HAP-1 (cell line): ENCODE measurements at regions not wholly inside any gene's neighbourhood (a gene's known extent, or its start where the extent isn't known, plus 50 kb on each side); places are given as distances from the start of the nearest gene placed in this dataset.

Experiments
- DNase-seq, 2 experiments: peaks; one replicate each; pipeline ENCODE4 v3.0.0-alpha.2; 2016 to 2020; ENCODE audit warnings: low spot score in 2 of 2
- H3K27me3 ChIP-seq: fragments of 250-450 bp; sonication (Bioruptor Pico); 2 replicates; pipeline ENCODE4 v1.5.1; 2020; ENCODE audit warnings: low read depth, mild to moderate bottlenecking, moderate library complexity
- H3K36me3 ChIP-seq: fragments of 250-450 bp; sonication (Bioruptor Pico); replicated peaks from 2 replicates; pipeline ENCODE4 v1.5.1; 2020; ENCODE audit warnings: mild to moderate bottlenecking
- H3K4me1 ChIP-seq: fragments of 250-450 bp; sonication (Bioruptor Pico); 2 replicates; pipeline ENCODE4 v1.5.1; 2020; ENCODE audit warnings: mild to moderate bottlenecking
- H3K4me3 ChIP-seq: fragments of 250-450 bp; sonication (Bioruptor Pico); 2 replicates; pipeline ENCODE4 v1.5.1; 2020; ENCODE audit warnings: mild to moderate bottlenecking, moderate library complexity
- H3K9me3 ChIP-seq: fragments of 250-450 bp; sonication (Bioruptor Pico); 2 replicates; pipeline ENCODE4 v1.5.1; 2020; ENCODE audit warnings: mild to moderate bottlenecking, moderate library complexity
- in situ Hi-C: fragments of 300-500 bp; cut with MboI; formaldehyde crosslinking; loops from 3 replicates; pipeline ENCODE4 v1.14.3; 2020; ENCODE audit warnings: low sequenced_read_pairs, inconsistent platforms, mixed read lengths

GRCh38 chr13:22195726-22196125 is 524.9 kb downstream of the FGF9 start:
- H3K36me3 ChIP-seq: no peaks in the 10 kb centered on the region
- no peak for DNase-seq
- in situ Hi-C loops: no loop called here
- H3K9me3 ChIP-seq: no peaks in the 10 kb centered on the region; the same call in 1 of the 2 replicates
- no peaks in the 10 kb centered on the region for H3K27me3 ChIP-seq
- H3K4me1 ChIP-seq: no peaks in the 10 kb centered on the region
- no peak overlapping the region for H3K4me3 ChIP-seq

DNA sequence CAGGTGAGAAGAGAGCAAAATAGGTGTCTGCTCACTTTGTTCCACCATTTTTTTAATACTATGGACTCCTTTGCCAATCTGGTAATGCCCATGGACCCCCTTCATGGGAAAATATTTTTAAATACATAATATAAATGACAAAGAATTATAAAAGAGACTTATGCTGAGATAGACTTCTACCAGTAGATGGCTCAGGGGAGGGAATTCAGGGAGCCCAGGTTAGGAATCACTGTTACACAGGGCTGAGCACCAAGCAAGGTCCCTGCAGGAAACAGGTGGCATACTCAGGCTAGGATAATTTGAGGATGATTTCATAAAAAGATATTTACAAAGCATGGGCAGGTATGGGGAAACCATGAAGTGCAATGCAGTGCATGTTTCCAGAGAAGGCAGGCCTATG is 525.9 kb downstream of the FGF9 start:
- no peaks in the 10 kb centered on the region; the same call in 1 of the 2 replicates for H3K9me3 ChIP-seq
- DNase-seq: no peak
- H3K36me3 ChIP-seq: no peaks in the 10 kb centered on the region
- H3K4me1 ChIP-seq: no peaks in the 10 kb centered on the region
- no peak overlapping the region for H3K4me3 ChIP-seq
- no peaks in the 10 kb centered on the region for H3K27me3 ChIP-seq
- in situ Hi-C loops: no loop called here

GRCh38 chr13:22198001-22198400 is 527.1 kb downstream of the FGF9 start:
- in situ Hi-C loops: no loop called here

GRCh38 chr13:22198641-22199217 is 527.9 kb downstream of the FGF9 start:
- Histone ChIP-seq H3K27me3 (no peaks in the 10 kb centered on the region), H3K4me3 (no peak overlapping the region), H3K36me3 (no peaks in the 10 kb centered on the region), H3K9me3 (no peaks in the 10 kb centered on the region), H3K4me1 (no peaks in the 10 kb centered on the region)
- in situ Hi-C loops: no loop called here
- no peak for DNase-seq

More at GRCh38 chr13:22198001-22198400, 527.1 kb downstream of the FGF9 start:
- Histone ChIP-seq H3K27me3 (no peaks in the 10 kb centered on the region), H3K9me3 (no peaks in the 10 kb centered on the region; the same call in 1 of the 2 replicates), H3K4me1 (no peaks in the 10 kb centered on the region), H3K36me3 (no peaks in the 10 kb centered on the region), H3K4me3 (no peak overlapping the region)
- DNase-seq: no peak

GRCh38 chr13:22200440-22200839 is 529.6 kb downstream of the FGF9 start:
- Histone ChIP-seq H3K36me3 (no peaks in the 10 kb centered on the region), H3K9me3 (no peaks in the 10 kb centered on the region), H3K4me3 (no peak overlapping the region), H3K27me3 (no peaks in the 10 kb centered on the region), H3K4me1 (no peaks in the 10 kb centered on the region)
- in situ Hi-C loops: no loop called here
- no peak for DNase-seq

- no peak for DNase-seq
- Histone ChIP-seq H3K9me3 (no peaks in the 10 kb centered on the region), H3K4me1 (no peaks in the 10 kb centered on the region), H3K4me3 (no peak overlapping the region), H3K36me3 (no peaks in the 10 kb centered on the region), H3K27me3 (no peaks in the 10 kb centered on the region)
- in situ Hi-C loops: no loop called here
Measured at GRCh38 chr13:22201375-22201925, 530.6 kb downstream of the FGF9 start.

DNA sequence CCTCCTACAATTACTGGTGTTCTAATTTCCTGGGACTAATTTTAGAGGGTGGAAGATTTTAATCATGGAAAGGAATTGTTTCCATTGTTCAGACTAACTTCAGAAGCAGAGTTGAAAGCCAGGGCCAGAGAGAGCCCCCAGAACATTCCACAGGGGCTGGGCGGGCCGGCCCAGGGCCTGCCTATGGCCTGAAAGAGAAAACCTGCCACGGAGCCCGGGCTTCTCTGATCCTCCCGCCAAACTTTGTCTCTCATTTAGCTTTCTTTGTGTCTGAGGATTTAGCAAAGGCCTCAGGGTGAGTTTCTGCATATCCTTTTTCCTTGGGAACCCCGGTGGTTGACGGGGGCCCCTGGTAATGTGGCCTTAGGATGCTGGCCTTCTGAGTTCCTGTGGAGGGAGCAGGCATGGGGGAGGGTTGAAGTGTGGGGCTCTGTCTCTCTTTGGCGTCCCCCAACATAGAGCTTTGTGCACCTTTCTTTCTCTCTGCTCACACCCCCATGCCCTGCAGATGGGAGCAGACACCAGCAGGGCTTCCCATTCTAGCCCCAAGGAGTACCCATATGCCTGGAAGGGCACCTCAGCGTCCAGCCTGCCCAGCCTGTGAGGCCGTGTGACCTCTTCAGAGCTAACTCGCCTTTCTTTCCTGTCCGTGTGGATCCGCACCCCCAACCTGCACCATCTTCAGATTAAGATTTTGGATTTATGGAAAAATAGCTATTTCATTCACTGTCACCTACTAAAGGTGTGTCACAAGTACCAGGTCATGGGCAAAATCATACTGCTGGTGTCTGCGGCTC is 539.5 kb downstream of the FGF9 start:
- DNase-seq: no peak
- Histone ChIP-seq H3K4me3 (no peak overlapping the region), H3K27me3 (no peaks in the 10 kb centered on the region), H3K9me3 (no peaks in the 10 kb centered on the region; the same call in none of the 2 replicates), H3K4me1 (no peaks in the 10 kb centered on the region), H3K36me3 (no peaks in the 10 kb centered on the region)
- in situ Hi-C loops: no loop called here

DNA sequence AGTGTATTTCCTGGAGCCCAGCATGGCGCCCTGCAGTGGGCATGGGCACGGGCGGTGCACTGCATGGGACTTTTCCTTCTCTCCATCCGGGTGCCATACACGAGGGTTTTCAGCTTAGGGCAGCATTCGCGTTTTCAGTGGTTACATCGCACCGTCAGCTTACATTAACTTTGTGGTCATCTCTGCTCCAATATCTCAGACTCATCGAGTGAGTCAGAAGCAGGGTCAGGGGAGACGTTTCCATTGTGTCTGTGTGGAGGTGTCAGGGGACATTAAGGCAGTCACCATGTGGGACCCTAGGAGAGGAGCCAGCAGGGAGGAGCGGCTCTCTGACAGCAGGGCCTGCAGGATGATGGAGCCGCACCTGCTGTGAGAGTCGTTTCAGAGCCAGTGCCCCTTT is 541.0 kb downstream of the FGF9 start:
- in situ Hi-C loops: no loop called here
- no peaks in the 10 kb centered on the region; the same call in none of the 2 replicates for H3K9me3 ChIP-seq

DNA sequence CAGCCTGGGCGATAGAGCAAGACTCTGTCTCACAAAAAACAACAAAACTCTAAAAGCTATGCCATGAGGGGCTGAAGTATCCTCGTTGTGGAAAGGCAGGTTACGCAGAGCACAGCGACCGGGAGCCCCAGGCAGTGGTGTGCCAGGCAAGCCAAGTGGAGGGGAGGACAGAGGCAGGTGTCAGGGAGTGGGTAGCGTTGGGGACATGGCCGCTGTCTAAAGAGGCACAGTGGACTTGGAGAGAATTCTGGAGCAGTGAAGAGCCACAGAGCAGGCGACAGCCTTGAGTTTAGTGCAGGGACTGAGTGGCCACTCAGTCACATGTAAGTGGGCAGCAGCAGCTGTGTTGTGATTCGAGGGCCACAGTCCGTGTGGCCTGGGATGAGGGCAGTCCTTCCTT is 541.7 kb downstream of the FGF9 start:
- in situ Hi-C loops: no loop called here
- H3K27me3 ChIP-seq: no peaks in the 10 kb centered on the region
- H3K36me3 ChIP-seq: no peaks in the 10 kb centered on the region
- no peak for DNase-seq
- no peaks in the 10 kb centered on the region for H3K4me1 ChIP-seq
- H3K9me3 ChIP-seq: no peaks in the 10 kb centered on the region; the same call in none of the 2 replicates
- H3K4me3 ChIP-seq: no peak overlapping the region

More for the DNA sequence above, 541.0 kb downstream of the FGF9 start:
- no peak overlapping the region for H3K4me3 ChIP-seq
- DNase-seq: no peak
- H3K36me3 ChIP-seq: no peaks in the 10 kb centered on the region
- no peaks in the 10 kb centered on the region for H3K4me1 ChIP-seq
- no peaks in the 10 kb centered on the region for H3K27me3 ChIP-seq

GRCh38 chr13:22214184-22214583 is 543.3 kb downstream of the FGF9 start:
- in situ Hi-C loops: no loop called here

DNA sequence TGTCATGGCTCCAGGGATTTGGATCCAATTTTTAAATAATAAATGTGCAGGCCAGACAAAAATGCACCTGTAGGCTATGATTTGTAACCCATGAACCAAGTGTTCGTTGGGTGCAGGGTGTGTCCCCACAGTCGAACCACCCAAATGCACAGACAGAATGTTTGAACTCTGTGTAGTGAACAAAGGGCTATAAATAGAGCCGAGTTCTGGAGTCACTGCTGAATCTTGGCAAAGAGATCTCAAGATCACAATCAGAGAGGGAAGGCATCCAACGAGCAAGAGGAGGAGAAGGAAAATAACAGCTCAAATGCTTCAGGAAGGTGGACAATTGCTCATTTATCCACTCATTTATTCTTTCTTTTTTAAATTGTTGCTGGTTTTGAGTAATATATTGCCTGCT is 547.9 kb downstream of the FGF9 start:
- in situ Hi-C loops: no loop called here

More at GRCh38 chr13:22214184-22214583, 543.3 kb downstream of the FGF9 start:
- no peaks in the 10 kb centered on the region; the same call in none of the 2 replicates for H3K9me3 ChIP-seq
- H3K4me1 ChIP-seq: no peaks in the 10 kb centered on the region
- no peaks in the 10 kb centered on the region for H3K36me3 ChIP-seq
- H3K27me3 ChIP-seq: no peaks in the 10 kb centered on the region
- no peak for DNase-seq
- H3K4me3 ChIP-seq: no peak overlapping the region

DNA sequence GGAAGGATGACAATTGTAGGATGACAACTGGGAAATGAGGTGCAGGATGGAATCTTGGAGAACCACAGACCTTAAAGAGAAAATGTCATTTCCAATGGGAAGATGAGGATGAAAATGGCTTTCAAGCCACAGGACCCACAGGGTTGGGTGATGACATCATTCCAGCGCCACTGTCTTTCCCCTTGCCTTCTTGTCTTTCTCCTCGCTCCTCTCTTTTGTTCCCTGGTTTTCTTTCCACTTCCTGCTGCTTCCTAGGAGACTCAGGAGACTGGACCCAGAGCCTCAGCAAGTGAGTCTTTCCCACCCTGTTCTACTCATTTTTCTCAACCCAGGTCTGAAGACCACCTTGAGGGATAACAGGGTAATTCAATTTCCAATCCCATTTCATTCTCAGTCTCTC is 548.8 kb downstream of the FGF9 start:
- in situ Hi-C loops: no loop called here
- Histone ChIP-seq H3K4me1 (no peaks in the 10 kb centered on the region), H3K36me3 (no peaks in the 10 kb centered on the region), H3K27me3 (no peaks in the 10 kb centered on the region), H3K4me3 (no peak overlapping the region), H3K9me3 (peaks cover 6% of the 10 kb centered on the region)
- DNase-seq: no peak

More for the DNA sequence above, 547.9 kb downstream of the FGF9 start:
- Histone ChIP-seq H3K4me3 (no peak overlapping the region), H3K4me1 (no peaks in the 10 kb centered on the region), H3K27me3 (no peaks in the 10 kb centered on the region), H3K36me3 (no peaks in the 10 kb centered on the region), H3K9me3 (peaks cover 3% of the 10 kb centered on the region)
- DNase-seq: no peak

- no peak overlapping the region for H3K4me3 ChIP-seq
- DNase-seq: no peak
- in situ Hi-C loops: no loop called here
- H3K9me3 ChIP-seq: peaks cover 6% of the 10 kb centered on the region
- H3K27me3 ChIP-seq: no peaks in the 10 kb centered on the region
- H3K36me3 ChIP-seq: no peaks in the 10 kb centered on the region
- H3K4me1 ChIP-seq: no peaks in the 10 kb centered on the region
Measured at GRCh38 chr13:22220151-22221135, 549.6 kb downstream of the FGF9 start.
